ENCODE measurements at regions not wholly inside any gene's neighbourhood (a gene's known extent, or its start where the extent isn't known, plus 50 kb on each side); places are given as distances from the start of the nearest gene placed in this dataset.

- no peak for TF ChIP-seq EZH2phosphoT487 (IDR thresholded peaks at IDR 0.05; ENCODE audit: borderline replicate concordance, low read depth, low read length)
- no peak for TF ChIP-seq CTCF (conservative IDR thresholded peaks at IDR 0.05; ENCODE audit: low read length)
Observed at GRCh38 chr2:36193680-36194079, 161.9 kb upstream of the CRIM1 start.

Measured in OCI-LY7 (cell line).